A549 (cell line): ENCODE measurements at regions not wholly inside any gene's neighbourhood (a gene's known extent, or its start where the extent isn't known, plus 50 kb on each side); places are given as distances from the start of the nearest gene placed in this dataset.
A peak's percentile ranks its signal among the peaks of the same experiment; 100 is the strongest.

ENCODE experiments used
- ATAC-seq, 2 experiments: fragments of 200-7000 bp in 1 of 2; fragments of >200 bp in 1 of 2; cut with Nextera tagmentation in 1 of 2; cut with Tn5 transposase in 1 of 2; 3 replicates each; pipeline versions ENCODE4 v1.8.0 to v1.9.1; 2018 to 2020; ENCODE audit warnings: mild to moderate bottlenecking in 1 of 2, moderate library complexity in 1 of 2
- CTCF ChIA-PET: fragments of 300-600 bp; sonication (Branson Sonifier 250); formaldehyde crosslinking; extraction: SDS; loops from one replicate; lab custom pipeline; 2021; ENCODE audit warnings: antibody characterized with exemption, inconsistent platforms; lab: Yijun Ruan, JAX
- POLR2A ChIA-PET: fragments of 350-600 bp; formaldehyde crosslinking; extraction: SDS; loops from one replicate; lab custom pipeline; 2021; ENCODE audit warnings: antibody characterized with exemption, inconsistent platforms; lab: Yijun Ruan, JAX
- DNase-seq, 2 experiments: peaks; one replicate each; pipeline versions ENCODE4 v3.0.0 to v3.0.0-alpha.2; 2011 to 2016; ENCODE audit warnings: low read depth in 1 of 2, low spot score in 1 of 2
- FAIRE-seq: peaks from 2 replicates; lab custom pipeline; 2011; peaks lifted over from hg19 to GRCh38; lab: Jason Lieb, UNC
- H3K27ac ChIP-seq, 2 experiments: fragments of >200 bp; sonication (Bioruptor Twin); formaldehyde crosslinking; 3 replicates each; pipeline ENCODE4 v1.5.1; 2016 to 2017
- H3K4me1 ChIP-seq: fragments of >200 bp; sonication (Bioruptor Twin); formaldehyde crosslinking; 3 replicates; pipeline ENCODE4 v1.6.1; 2016
- H3K4me2 ChIP-seq: fragments of >200 bp; sonication (Bioruptor Twin); formaldehyde crosslinking; 3 replicates; pipeline ENCODE4 v1.6.1; 2016
- H3K4me3 ChIP-seq: fragments of >200 bp; sonication (Bioruptor Twin); formaldehyde crosslinking; 3 replicates; pipeline ENCODE4 v1.5.1; 2016
- H3K9me3 ChIP-seq: fragments of >200 bp; sonication (Bioruptor Twin); formaldehyde crosslinking; 3 replicates; pipeline ENCODE4 v1.6.1; 2016
- E2F6 ChIP-seq: IDR thresholded peaks from 2 replicates; pipeline ENCODE4 v1.6.1; 2012; ENCODE audit warnings: low read depth, borderline replicate concordance
- EHF ChIP-seq: fragments of 250-450 bp; sonication (Bioruptor Pico); IDR thresholded peaks from 2 replicates; pipeline ENCODE4 v1.5.0; 2020; ENCODE audit warnings: mild to moderate bottlenecking
- ESRRA ChIP-seq: fragments of 150-350 bp; IDR thresholded peaks from 2 replicates; pipeline ENCODE4 v1.6.1; 2014; ENCODE audit warnings: mild to moderate bottlenecking, low read length, borderline replicate concordance
- JUNB ChIP-seq: fragments of >200 bp; sonication (Bioruptor Twin); formaldehyde crosslinking; IDR thresholded peaks from 2 replicates; pipeline ENCODE4 v1.6.1; 2016
- KDM1A ChIP-seq: fragments of 200-600 bp; sonication (generic); IDR thresholded peaks from 2 replicates; pipeline ENCODE4 v1.6.1; 2016; ENCODE audit warnings: low read depth, mild to moderate bottlenecking
- MAFK ChIP-seq: fragments of 450-650 bp; IDR thresholded peaks from 2 replicates; pipeline ENCODE4 v1.6.1; 2014; ENCODE audit not compliant: partially characterized antibody
- MAX ChIP-seq: IDR thresholded peaks from 2 replicates; pipeline ENCODE4 v1.6.1; 2012
- NR3C1 ChIP-seq: fragments of >200 bp; sonication (Bioruptor Twin); formaldehyde crosslinking; IDR thresholded peaks from 3 replicates; pipeline ENCODE4 v1.6.1; 2017
- POLR2A ChIP-seq: IDR thresholded peaks from 2 replicates; pipeline ENCODE4 v1.6.1; 2012; ENCODE audit warnings: mild to moderate bottlenecking, low read length
- ZNF302 ChIP-seq: fragments of 250-450 bp; sonication (Bioruptor Pico); IDR thresholded peaks from 2 replicates; pipeline ENCODE4 v1.9.0; 2021; ENCODE audit warnings: inconsistent platforms, mild to moderate bottlenecking, moderate library complexity
- WGBS: methylation state at CpG from one replicate; pipeline ENCODE4 v1.1.6; 2017; ENCODE audit errors: missing lambda C conversion rate; 5-methylcytosine and 5-hydroxymethylcytosine counted together
- TF ChIP-seq, protein P1 (sequence below): fragments of 250-450 bp; sonication (Bioruptor Pico); IDR thresholded peaks from 2 replicates; pipeline ENCODE4 v1.5.0; 2020; ENCODE audit warnings: low read depth, mild to moderate bottlenecking, moderate library complexity
- TF ChIP-seq, protein P2 (sequence below): fragments of >200 bp; sonication (Bioruptor Twin); formaldehyde crosslinking; IDR thresholded peaks from 3 replicates; pipeline ENCODE4 v1.6.1; 2016

DNA sequence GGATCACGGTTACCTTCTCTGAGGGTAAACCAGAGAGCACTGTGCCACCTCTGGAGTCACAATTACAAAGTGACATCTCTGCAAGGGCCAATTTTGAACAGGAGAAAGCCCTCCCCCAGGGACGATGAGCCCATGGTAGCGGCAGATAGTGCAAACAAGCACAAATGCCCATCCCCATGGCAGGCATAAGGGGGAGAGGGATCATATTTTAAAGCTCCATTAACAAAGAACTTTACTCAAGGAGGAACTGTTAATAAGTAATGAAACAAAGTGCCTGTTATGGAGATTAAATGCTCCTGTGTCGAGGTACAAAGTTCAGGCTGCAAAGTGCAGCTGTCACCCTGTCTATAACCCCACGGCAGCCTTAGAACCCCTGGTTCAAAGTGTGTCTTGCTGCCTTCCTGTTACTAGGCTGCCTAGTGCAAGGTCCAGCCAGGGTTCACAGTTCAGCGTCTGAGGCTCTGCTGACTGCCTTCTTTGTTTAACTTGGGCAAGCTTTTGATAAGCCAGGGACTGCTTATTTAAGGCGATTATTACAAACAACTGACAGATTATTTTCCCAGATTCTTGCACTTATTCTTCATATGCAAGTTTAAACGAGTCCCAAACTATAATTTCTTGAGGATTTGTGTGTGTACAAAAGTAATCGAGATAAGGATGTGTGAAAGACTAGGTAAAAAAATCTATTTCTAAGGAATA, 75.7 kb upstream of the NRIP1 start (continued):
- TF ChIP-seq ESRRA = peak; percentile 60; the same call in 1 of the 2 replicates

- Histone ChIP-seq H3K4me2 (peak overlapping the region; percentile 87), H3K4me3 (no peak overlapping the region), H3K27ac (peak overlapping the region; percentile 79 to 84), H3K4me1 (peaks cover 30% of the 10 kb centered on the region), H3K9me3 (no peaks in the 10 kb centered on the region)
- FAIRE-seq (no peak), DNase-seq (peak; percentile 21 to 48), ATAC-seq (peak; percentile 57 to 65; a peak in 4 of 6 replicates)
- ChIA-PET POLR2A (no interaction called here), CTCF (no interaction called here)
- TF ChIP-seq EHF (CRISPR knock-in tag) (no peak), MAFK (peak; percentile 8), MAX (0 out of 2 replicates have a peak, but pooled peaks have one; percentile 22)
- WGBS = 23% methylated on average over 8 of the region's 8 CpGs
These were observed 76.6 kb upstream of the NRIP1 start for GRCh38 chr21:15141261-15141970.

GRCh38 chr21:15144026-15144425, 79.2 kb upstream of the NRIP1 start:
- Histone ChIP-seq H3K9me3 (no peaks in the 10 kb centered on the region), H3K27ac (peak overlapping the region in 1 of 2 experiments; percentile 39; a peak in 1 of 6 replicates), H3K4me3 (no peak overlapping the region), H3K4me1 (peaks cover 29% of the 10 kb centered on the region)
- FAIRE-seq = no peak
- CTCF ChIA-PET = no interaction called here
- POLR2A ChIA-PET = no interaction called here
- 79% methylated on average over 4 of the region's 4 CpGs for WGBS
- TF ChIP-seq ZNF302 (no peak), JUNB (no peak), E2F6 (no peak), POLR2A (no peak), MAX (no peak), NR3C1 (no peak), MAFK (no peak)
- TF ChIP-seq, protein P1, sequence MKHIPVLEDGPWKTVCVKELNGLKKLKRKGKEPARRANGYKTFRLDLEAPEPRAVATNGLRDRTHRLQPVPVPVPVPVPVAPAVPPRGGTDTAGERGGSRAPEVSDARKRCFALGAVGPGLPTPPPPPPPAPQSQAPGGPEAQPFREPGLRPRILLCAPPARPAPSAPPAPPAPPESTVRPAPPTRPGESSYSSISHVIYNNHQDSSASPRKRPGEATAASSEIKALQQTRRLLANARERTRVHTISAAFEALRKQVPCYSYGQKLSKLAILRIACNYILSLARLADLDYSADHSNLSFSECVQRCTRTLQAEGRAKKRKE (CRISPR knock-in tag) = no peak
- TF ChIP-seq, all 56 proteins: peak for 0
- no peak overlapping the region for H3K4me2 ChIP-seq
- ATAC-seq (no peak), DNase-seq (no peak)

GRCh38 chr21:15148437-15148836, 83.6 kb upstream of the NRIP1 start:
- no peak for DNase-seq
- Histone ChIP-seq H3K9me3 (no peaks in the 10 kb centered on the region), H3K4me1 (no peaks in the 10 kb centered on the region), H3K4me3 (no peak overlapping the region), H3K27ac (no peak overlapping the region), H3K4me2 (no peak overlapping the region)
- no peak for FAIRE-seq
- 92% methylated on average over 2 of the region's 2 CpGs for WGBS
- CTCF ChIA-PET = no interaction called here
- ATAC-seq = no peak
- TF ChIP-seq, protein P2, sequence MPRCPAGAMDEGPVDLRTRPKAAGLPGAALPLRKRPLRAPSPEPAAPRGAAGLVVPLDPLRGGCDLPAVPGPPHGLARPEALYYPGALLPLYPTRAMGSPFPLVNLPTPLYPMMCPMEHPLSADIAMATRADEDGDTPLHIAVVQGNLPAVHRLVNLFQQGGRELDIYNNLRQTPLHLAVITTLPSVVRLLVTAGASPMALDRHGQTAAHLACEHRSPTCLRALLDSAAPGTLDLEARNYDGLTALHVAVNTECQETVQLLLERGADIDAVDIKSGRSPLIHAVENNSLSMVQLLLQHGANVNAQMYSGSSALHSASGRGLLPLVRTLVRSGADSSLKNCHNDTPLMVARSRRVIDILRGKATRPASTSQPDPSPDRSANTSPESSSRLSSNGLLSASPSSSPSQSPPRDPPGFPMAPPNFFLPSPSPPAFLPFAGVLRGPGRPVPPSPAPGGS = no peak
- no peak for TF ChIP-seq KDM1A
- no peak for TF ChIP-seq POLR2A
- POLR2A ChIA-PET = no interaction called here
